Psoas muscle (tissue), 7 donors: ENCODE measurements at regions not wholly inside any gene's neighbourhood (a gene's known extent, or its start where the extent isn't known, plus 50 kb on each side); places are given as distances from the start of the nearest gene placed in this dataset.
A peak's percentile ranks its signal among the peaks of the same experiment; 100 is the strongest.

ENCODE experiments used
- ATAC-seq, 4 donors: fragments of 200-7000 bp; cut with Tn5 transposase; one replicate each; pipeline ENCODE4 v1.9.1; 2020; ENCODE audit warnings: moderate library complexity in 3 of 4, mild to moderate bottlenecking in 2 of 4
- DNase-seq, 2 donors: peaks; one replicate each; pipeline ENCODE4 v3.0.0-alpha.2; 2020
- H3K27ac ChIP-seq: fragments of 200-600 bp; one replicate; pipeline ENCODE4 v1.8.0; 2022
- H3K27me3 ChIP-seq, 3 donors: fragments of 200-600 bp in 1 of 3; one replicate each; pipeline versions ENCODE4 v1.6.1 to v1.8.0; 2013 to 2022; ENCODE audit warnings: low read length in 2 of 3, mild to moderate bottlenecking in 2 of 3, moderate library complexity in 1 of 3; ENCODE audit not compliant: insufficient read depth in 3 of 3
- H3K36me3 ChIP-seq, 2 donors: fragments of 200-600 bp in 1 of 2; one replicate each; pipeline versions ENCODE4 v1.6.1 to v1.8.0; 2013 to 2022; ENCODE audit warnings: low read depth in 1 of 2, mild to moderate bottlenecking in 1 of 2, moderate library complexity in 1 of 2; ENCODE audit not compliant: insufficient read depth in 1 of 2
- H3K4me1 ChIP-seq: fragments of 200-600 bp; one replicate; pipeline ENCODE4 v1.8.0; 2022
- H3K4me3 ChIP-seq: fragments of 200-600 bp; one replicate; pipeline ENCODE4 v1.8.0; 2022; ENCODE audit warnings: mild to moderate bottlenecking
- H3K9me3 ChIP-seq: fragments of 200-600 bp; one replicate; pipeline ENCODE4 v1.8.0; 2022
- CTCF ChIP-seq: fragments of 200-600 bp; IDR thresholded peaks from one replicate; pipeline ENCODE4 v1.8.0; 2022; ENCODE audit warnings: antibody characterized with exemption
- WGBS, 3 donors: extraction: QIAGEN DNeasy Blood & Tissue Kit; methylation state at CpG; one replicate each; pipeline versions ENCODE4 v1.1.6 to v1.1.7; 2013; 5-methylcytosine and 5-hydroxymethylcytosine counted together
- intact Hi-C, 2 donors: fragments of 100-400 bp; cut with DNase I; formaldehyde crosslinking; loops; one replicate each; pipeline versions ENCODE4 v1.11.0 to v1.14.2; 2022
- donor health status: healthy with polysubstance abuse.
- donor health status: DM: no; HTN: no; CAD: no; lungs with moderate emphysema.
- donor health status: Bipolar disorder and iron deficiency.
- donor health status: healthy.
- donor health status: DM: yes; HTN: yes; CAD: no.
- donor health status: DM: no; HTN: no; CAD: no.
- donor health status: DM: yes; HTN: yes; CAD: no.

DNA sequence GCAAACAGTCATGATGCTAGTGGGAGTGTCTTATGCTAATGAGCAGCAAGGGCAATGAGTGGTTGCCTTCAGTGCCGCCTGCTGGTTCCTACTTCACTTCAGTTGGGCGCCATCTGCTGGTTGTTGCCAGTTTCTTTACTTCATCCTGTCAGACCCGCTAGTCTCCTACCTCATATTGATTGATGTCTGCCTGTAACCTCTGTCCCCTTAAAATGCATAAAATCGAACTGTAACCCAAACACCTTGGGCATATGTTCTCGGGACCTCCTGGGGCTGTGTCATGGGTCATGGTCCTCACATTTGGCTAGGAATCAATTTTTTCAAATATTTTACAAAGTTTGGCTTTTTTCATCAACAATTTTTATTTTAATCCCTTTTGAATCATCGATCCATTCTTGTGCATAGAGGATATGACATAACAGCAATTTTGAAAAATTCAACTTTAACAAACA lies 62.8 kb upstream of the C7orf33 start:
- Histone ChIP-seq H3K27ac (no peak overlapping the region), H3K36me3 (no peaks in the 10 kb centered on the region), H3K27me3 (peaks cover 0 to 32% (median 0%) of the 10 kb centered on the region in 3 donors), H3K4me3 (no peak overlapping the region), H3K9me3 (no peaks in the 10 kb centered on the region), H3K4me1 (no peaks in the 10 kb centered on the region)
- 49 to 54% (median 52%) methylated on average over 6 of the region's 6 CpGs for WGBS, 3 donors
- DNase-seq: peak; percentile 63 to 65
- intact Hi-C loops: no loop called here
- peak in 1 of 4 donors; percentile 41 for ATAC-seq
- TF ChIP-seq CTCF: peak; percentile 37

DNA sequence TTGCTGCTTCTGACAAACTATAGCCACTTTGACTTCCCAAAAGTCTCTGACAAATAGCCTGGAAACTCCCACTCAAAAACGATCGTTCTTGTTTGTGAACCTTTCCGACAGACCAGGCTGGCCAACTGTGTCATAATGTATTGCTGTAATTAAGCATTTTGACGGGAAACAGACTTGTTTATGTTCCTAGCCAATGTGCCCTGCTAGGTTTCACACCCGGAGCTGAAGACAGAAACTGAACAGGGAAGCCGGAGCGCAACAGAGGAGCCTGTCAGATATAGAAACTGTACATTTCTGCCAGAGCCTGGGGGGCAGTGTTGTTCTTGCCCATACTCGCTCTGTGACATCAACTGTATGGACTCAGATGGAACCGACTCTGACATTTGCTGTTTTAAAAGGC lies 55.3 kb upstream of the C7orf33 start:
- intact Hi-C loops: no loop called here
- no peak overlapping the region for H3K27ac ChIP-seq
- no peaks in the 10 kb centered on the region for H3K9me3 ChIP-seq
- no peaks in the 10 kb centered on the region for H3K4me1 ChIP-seq
- no peak for TF ChIP-seq CTCF
- DNase-seq (no peak), ATAC-seq (no peak)
- H3K4me3 ChIP-seq: no peak overlapping the region
- no peaks in the 10 kb centered on the region for H3K36me3 ChIP-seq
- 39 to 44% (median 43%) methylated on average over 9 of the region's 9 CpGs for WGBS, 3 donors
- H3K27me3 ChIP-seq: peaks cover 0 to 3% (median 0%) of the 10 kb centered on the region in 3 donors

DNA sequence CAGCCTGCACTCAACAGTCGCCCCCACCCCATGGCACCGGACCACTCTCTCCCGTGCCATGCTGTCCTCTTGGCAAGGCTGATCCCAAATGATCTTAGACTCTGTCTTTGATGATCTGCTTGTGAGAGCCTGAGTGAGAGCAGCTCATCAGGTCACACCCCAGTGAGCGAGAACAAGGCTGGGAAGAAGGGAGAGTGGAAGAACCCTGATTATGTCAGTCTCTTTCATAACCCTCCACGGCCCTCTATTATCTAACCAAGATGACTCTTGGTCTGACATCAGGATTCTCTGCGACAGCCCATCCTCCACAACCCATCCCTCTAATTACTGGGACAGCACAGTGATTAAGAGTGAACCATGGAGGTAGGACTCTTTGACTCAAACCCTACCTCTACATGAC lies 53.1 kb upstream of the C7orf33 start:
- peaks cover 0 to 3% (median 0%) of the 10 kb centered on the region in 3 donors for H3K27me3 ChIP-seq
- 74 to 87% (median 79%) methylated on average over 6 of the region's 6 CpGs for WGBS, 3 donors
- no peaks in the 10 kb centered on the region for H3K4me1 ChIP-seq
- DNase-seq: no peak
- no peak overlapping the region for H3K4me3 ChIP-seq
- intact Hi-C loops: no loop called here
- TF ChIP-seq CTCF: no peak
- H3K27ac ChIP-seq: no peak overlapping the region
- H3K9me3 ChIP-seq: no peaks in the 10 kb centered on the region
- H3K36me3 ChIP-seq: no peaks in the 10 kb centered on the region
- no peak for ATAC-seq

GRCh38 chr7:148540041-148540738 lies 50.4 kb upstream of the C7orf33 start:
- no peak for TF ChIP-seq CTCF
- Histone ChIP-seq H3K4me3 (no peak overlapping the region), H3K9me3 (no peaks in the 10 kb centered on the region), H3K27ac (no peak overlapping the region), H3K36me3 (no peaks in the 10 kb centered on the region), H3K27me3 (peaks cover 0 to 3% (median 0%) of the 10 kb centered on the region in 3 donors), H3K4me1 (no peaks in the 10 kb centered on the region)
- WGBS, 3 donors: 49 to 51% (median 49%) methylated on average over 11 of the region's 11 CpGs
- DNase-seq: peak; percentile 57 to 73
- ATAC-seq: peak in 2 of 4 donors; percentile 38 to 53
- intact Hi-C loops: no loop called here
